Gastroesophageal sphincter (tissue), 3 donors: ENCODE measurements at regions not wholly inside any gene's neighbourhood (a gene's known extent, or its start where the extent isn't known, plus 50 kb on each side); places are given as distances from the start of the nearest gene placed in this dataset.

Source experiments
- CTCF ChIP-seq, 4 experiments: fragments of 200-600 bp in 2 of 4; fragments of 450-650 bp in 2 of 4; sonication (generic) in 1 of 4; IDR thresholded peaks; one replicate each; pipeline ENCODE4 v1.5.1; 2017 to 2019; ENCODE audit warnings: antibody characterized with exemption in 4 of 4, mild to moderate bottlenecking in 2 of 4, moderate library complexity in 2 of 4
- EP300 ChIP-seq: sonication (generic); formaldehyde crosslinking; IDR thresholded peaks from one replicate; pipeline ENCODE4 v1.6.1; 2017; ENCODE audit warnings: antibody characterized with exemption, mild to moderate bottlenecking
- POLR2A ChIP-seq, 2 donors: fragments of 450-650 bp; IDR thresholded peaks; one replicate each; pipeline ENCODE4 v1.6.1; 2017; ENCODE audit warnings: antibody characterized with exemption in 2 of 2, mild to moderate bottlenecking in 2 of 2, moderate library complexity in 1 of 2
- POLR2AphosphoS5 ChIP-seq: sonication (generic); formaldehyde crosslinking; IDR thresholded peaks from one replicate; pipeline ENCODE4 v1.6.1; 2017; ENCODE audit warnings: antibody characterized with exemption

GRCh38 chr4:181431006-181431405, 812.2 kb upstream of the TENM3 start:
- TF ChIP-seq CTCF (IDR thresholded peaks at IDR 0.05) (no peak), POLR2AphosphoS5 (no peak), POLR2A (IDR thresholded peaks at IDR 0.05) (no peak), EP300 (no peak)
